Osteoblast (primary cell): ENCODE measurements at regions not wholly inside any gene's neighbourhood (a gene's known extent, or its start where the extent isn't known, plus 50 kb on each side); places are given as distances from the start of the nearest gene placed in this dataset.

Experiments
- DNase-seq: peaks from one replicate; pipeline ENCODE4 v3.0.0; 2011; ENCODE audit warnings: low spot score, mixed read lengths; ENCODE audit not compliant: insufficient read length; ENCODE audit errors: missing footprints
- H2AFZ ChIP-seq: 2 replicates; pipeline ENCODE4 v1.6.0; 2011; ENCODE audit warnings: mild to moderate bottlenecking, low read length
- H3K27ac ChIP-seq: 2 replicates; pipeline ENCODE4 v1.5.1; 2011; ENCODE audit warnings: mild to moderate bottlenecking, low read depth, low read length, moderate library complexity
- H3K27me3 ChIP-seq: 2 replicates; pipeline ENCODE4 v1.6.0; 2012; ENCODE audit warnings: mild to moderate bottlenecking, control low read depth, inconsistent platforms, low read length, moderate library complexity; ENCODE audit not compliant: insufficient read depth
- H3K36me3 ChIP-seq: 2 replicates; pipeline ENCODE4 v1.5.1; 2011; ENCODE audit warnings: mild to moderate bottlenecking, low read length, control low read depth, moderate library complexity; ENCODE audit not compliant: insufficient read depth
- H3K4me1 ChIP-seq: 2 replicates; pipeline ENCODE4 v1.5.1; 2011; ENCODE audit warnings: mild to moderate bottlenecking, low read length, control low read depth, moderate library complexity; ENCODE audit not compliant: insufficient read depth
- H3K4me2 ChIP-seq: 2 replicates; pipeline ENCODE4 v1.6.0; 2011; ENCODE audit warnings: mild to moderate bottlenecking, low read length; ENCODE audit not compliant: insufficient read depth
- H3K4me3 ChIP-seq: fragments of 200-600 bp; sonication (generic); 3 replicates; pipeline ENCODE4 v1.5.1; 2012; ENCODE audit warnings: mild to moderate bottlenecking, low read length, inconsistent platforms; ENCODE audit not compliant: insufficient read depth
- H3K79me2 ChIP-seq: 2 replicates; pipeline ENCODE4 v1.6.0; 2012; ENCODE audit warnings: mild to moderate bottlenecking, low read length, control low read depth, inconsistent platforms; ENCODE audit not compliant: insufficient read depth
- H3K9me3 ChIP-seq: 2 replicates; pipeline ENCODE4 v1.5.1; 2011; ENCODE audit warnings: low read depth, low read length, control low read depth
- H4K20me1 ChIP-seq: 2 replicates; pipeline ENCODE4 v1.6.0; 2012; ENCODE audit warnings: mild to moderate bottlenecking, low read length, control low read depth; ENCODE audit not compliant: insufficient read depth
- TF ChIP-seq, protein P1 (sequence below): IDR thresholded peaks from 2 replicates; pipeline ENCODE4 v1.5.1; 2011; ENCODE audit warnings: mild to moderate bottlenecking, low read depth, low read length, moderate library complexity; ENCODE audit errors: extremely low read depth

DNA sequence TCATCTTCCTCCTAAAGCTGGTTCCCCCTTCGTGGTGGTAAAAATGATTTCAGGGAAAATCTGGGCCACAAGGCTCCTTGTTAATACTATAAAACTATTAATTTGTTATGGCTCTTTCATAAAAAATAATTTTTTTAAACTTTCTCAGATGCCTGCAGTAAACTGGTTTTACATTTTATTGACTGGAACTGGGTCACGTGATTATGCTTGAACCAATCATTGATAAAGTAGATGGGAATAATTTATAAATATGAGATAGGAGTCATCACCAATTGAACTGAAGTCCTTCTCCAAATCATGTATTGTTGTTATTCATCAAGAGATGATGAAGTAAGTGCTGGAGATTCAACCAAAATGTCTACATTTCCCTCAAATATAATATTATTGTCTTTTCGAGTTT is 138.4 kb downstream of the SLC17A6 start:
- H3K9me3 ChIP-seq, result no peaks in the 10 kb centered on the region
- DNase-seq, result no peak
- H3K36me3 ChIP-seq, result no peaks in the 10 kb centered on the region
- H2AFZ ChIP-seq, result no peak overlapping the region
- no peak overlapping the region for H3K27ac ChIP-seq
- no peak overlapping the region for H3K4me3 ChIP-seq
- no peak overlapping the region for H3K4me2 ChIP-seq
- H3K4me1 ChIP-seq, result no peaks in the 10 kb centered on the region
- no peaks in the 10 kb centered on the region for H4K20me1 ChIP-seq
- no peaks in the 10 kb centered on the region for H3K79me2 ChIP-seq
- TF ChIP-seq, protein P1, sequence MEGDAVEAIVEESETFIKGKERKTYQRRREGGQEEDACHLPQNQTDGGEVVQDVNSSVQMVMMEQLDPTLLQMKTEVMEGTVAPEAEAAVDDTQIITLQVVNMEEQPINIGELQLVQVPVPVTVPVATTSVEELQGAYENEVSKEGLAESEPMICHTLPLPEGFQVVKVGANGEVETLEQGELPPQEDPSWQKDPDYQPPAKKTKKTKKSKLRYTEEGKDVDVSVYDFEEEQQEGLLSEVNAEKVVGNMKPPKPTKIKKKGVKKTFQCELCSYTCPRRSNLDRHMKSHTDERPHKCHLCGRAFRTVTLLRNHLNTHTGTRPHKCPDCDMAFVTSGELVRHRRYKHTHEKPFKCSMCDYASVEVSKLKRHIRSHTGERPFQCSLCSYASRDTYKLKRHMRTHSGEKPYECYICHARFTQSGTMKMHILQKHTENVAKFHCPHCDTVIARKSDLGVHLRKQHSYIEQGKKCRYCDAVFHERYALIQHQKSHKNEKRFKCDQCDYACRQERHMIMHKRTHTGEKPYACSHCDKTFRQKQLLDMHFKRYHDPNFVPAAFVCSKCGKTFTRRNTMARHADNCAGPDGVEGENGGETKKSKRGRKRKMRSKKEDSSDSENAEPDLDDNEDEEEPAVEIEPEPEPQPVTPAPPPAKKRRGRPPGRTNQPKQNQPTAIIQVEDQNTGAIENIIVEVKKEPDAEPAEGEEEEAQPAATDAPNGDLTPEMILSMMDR, result no peak
- H3K27me3 ChIP-seq, result no peaks in the 10 kb centered on the region

DNA sequence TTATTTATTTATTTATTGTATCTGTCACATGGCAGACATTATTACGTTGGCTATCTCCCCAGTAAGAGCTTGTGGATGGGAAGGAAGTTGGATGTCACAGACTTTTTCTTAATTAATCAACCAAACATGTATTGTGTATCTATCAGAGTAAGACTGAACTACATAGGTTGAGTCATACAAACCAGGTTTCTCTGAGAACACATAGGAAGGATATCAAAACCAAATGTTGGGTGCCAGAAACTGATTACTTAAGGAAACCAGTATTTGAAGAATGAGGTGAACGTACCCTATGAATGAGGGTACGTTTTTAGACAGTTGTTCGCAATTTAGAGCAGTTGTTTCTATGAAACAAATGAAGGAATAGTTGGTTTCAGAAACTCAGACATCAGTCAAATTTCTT is 136.4 kb downstream of the SLC17A6 start:
- H3K27ac ChIP-seq, result no peak overlapping the region
- H3K36me3 ChIP-seq, result no peaks in the 10 kb centered on the region
- no peak overlapping the region for H3K4me2 ChIP-seq
- no peaks in the 10 kb centered on the region for H3K79me2 ChIP-seq
- H3K9me3 ChIP-seq, result no peaks in the 10 kb centered on the region
- DNase-seq, result no peak
- no peaks in the 10 kb centered on the region for H3K27me3 ChIP-seq
- no peak overlapping the region for H3K4me3 ChIP-seq
- H3K4me1 ChIP-seq, result no peaks in the 10 kb centered on the region
- no peaks in the 10 kb centered on the region for H4K20me1 ChIP-seq
- H2AFZ ChIP-seq, result no peak overlapping the region
- TF ChIP-seq, protein P1, result no peak

DNA sequence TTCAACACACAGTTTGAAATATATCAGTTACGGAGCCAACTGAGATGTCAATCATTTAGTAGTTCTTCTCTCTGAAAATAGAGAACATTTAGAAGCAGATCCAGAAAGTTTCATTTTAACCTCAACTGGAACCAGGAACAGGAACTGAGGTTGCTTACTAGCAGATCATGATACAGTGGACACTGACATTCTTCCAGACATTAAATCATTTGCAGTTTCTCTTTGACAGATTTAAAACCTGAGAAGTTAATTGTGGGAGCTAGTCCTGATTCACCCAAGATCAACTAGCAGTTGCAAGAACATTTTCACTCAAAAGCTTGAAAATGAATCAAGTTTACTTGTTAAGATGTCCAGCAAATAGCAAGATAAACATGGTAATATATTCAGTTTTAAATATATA is 135.4 kb downstream of the SLC17A6 start:
- Histone ChIP-seq H3K4me3 (no peak overlapping the region), H4K20me1 (no peaks in the 10 kb centered on the region), H3K27ac (no peak overlapping the region), H2AFZ (no peak overlapping the region), H3K4me2 (no peak overlapping the region), H3K9me3 (no peaks in the 10 kb centered on the region), H3K4me1 (no peaks in the 10 kb centered on the region), H3K36me3 (no peaks in the 10 kb centered on the region), H3K27me3 (no peaks in the 10 kb centered on the region), H3K79me2 (no peaks in the 10 kb centered on the region)
- no peak for DNase-seq
- TF ChIP-seq, protein P1, result no peak

DNA sequence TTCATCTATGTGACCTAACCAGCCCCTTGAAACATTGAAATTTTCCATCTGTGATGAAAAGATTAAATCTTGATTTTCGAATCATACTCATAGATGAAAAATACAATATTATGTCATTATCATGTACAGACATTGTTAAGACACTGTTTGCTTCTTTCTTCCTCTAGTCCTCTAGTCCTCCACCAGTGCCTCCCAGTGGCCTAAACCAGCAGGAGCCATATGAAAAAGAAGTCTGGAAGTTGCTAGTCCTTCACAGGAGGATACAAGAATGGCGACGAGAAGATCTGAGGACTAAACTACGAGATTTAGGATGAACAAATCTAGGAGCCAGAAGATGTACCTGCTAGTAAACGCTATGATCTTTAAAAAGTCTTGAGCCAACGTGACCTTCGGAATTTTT is 134.1 kb downstream of the SLC17A6 start:
- Histone ChIP-seq H3K27ac (no peak overlapping the region), H3K79me2 (no peaks in the 10 kb centered on the region), H3K27me3 (no peaks in the 10 kb centered on the region), H4K20me1 (no peaks in the 10 kb centered on the region), H3K4me3 (no peak overlapping the region), H2AFZ (no peak overlapping the region), H3K4me1 (no peaks in the 10 kb centered on the region), H3K4me2 (no peak overlapping the region), H3K36me3 (no peaks in the 10 kb centered on the region), H3K9me3 (no peaks in the 10 kb centered on the region)
- TF ChIP-seq, protein P1, result no peak
- no peak for DNase-seq
